ENCODE measurements at regions not wholly inside any gene's neighbourhood (a gene's known extent, or its start where the extent isn't known, plus 50 kb on each side); places are given as distances from the start of the nearest gene placed in this dataset.

DNA sequence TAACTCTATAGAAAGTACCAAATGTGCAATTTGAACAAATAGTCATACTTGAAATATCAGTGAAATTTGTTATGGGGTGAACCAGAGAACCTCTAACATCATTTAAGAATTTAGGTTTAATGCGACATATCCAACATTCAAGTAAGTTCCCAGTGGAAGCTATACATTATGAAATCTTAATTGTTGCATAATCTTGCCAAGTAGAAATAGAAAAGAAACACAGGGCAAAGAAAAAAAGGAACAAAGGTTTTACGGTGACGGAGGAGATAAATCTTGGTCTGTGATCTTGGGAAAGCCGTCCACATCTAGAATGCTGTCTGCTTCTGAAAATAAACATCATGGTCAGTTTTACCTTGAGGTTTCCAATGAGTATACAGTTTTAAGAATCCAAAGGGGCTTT is 445.7 kb downstream of the RFC3 start:
- DNase-seq (no peak), FAIRE-seq (no peak), ATAC-seq (no peak)
- H3K27me3 ChIP-seq, result no peaks in the 10 kb centered on the region
- H3K4me3 ChIP-seq, result no peak overlapping the region
- TF ChIP-seq, protein P1, sequence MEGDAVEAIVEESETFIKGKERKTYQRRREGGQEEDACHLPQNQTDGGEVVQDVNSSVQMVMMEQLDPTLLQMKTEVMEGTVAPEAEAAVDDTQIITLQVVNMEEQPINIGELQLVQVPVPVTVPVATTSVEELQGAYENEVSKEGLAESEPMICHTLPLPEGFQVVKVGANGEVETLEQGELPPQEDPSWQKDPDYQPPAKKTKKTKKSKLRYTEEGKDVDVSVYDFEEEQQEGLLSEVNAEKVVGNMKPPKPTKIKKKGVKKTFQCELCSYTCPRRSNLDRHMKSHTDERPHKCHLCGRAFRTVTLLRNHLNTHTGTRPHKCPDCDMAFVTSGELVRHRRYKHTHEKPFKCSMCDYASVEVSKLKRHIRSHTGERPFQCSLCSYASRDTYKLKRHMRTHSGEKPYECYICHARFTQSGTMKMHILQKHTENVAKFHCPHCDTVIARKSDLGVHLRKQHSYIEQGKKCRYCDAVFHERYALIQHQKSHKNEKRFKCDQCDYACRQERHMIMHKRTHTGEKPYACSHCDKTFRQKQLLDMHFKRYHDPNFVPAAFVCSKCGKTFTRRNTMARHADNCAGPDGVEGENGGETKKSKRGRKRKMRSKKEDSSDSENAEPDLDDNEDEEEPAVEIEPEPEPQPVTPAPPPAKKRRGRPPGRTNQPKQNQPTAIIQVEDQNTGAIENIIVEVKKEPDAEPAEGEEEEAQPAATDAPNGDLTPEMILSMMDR (IDR thresholded peaks at IDR 0.05), result no peak
- no peaks in the 10 kb centered on the region for H3K4me1 ChIP-seq
- no peaks in the 10 kb centered on the region for H3K36me3 ChIP-seq
- 90% methylated on average over 4 of the region's 4 CpGs for WGBS, 2 donors
- no peaks in the 10 kb centered on the region for H3K9me3 ChIP-seq
- H3K27ac ChIP-seq, result no peak overlapping the region
- intact Hi-C loops (cut with DNase I), result no loop called here

DNA sequence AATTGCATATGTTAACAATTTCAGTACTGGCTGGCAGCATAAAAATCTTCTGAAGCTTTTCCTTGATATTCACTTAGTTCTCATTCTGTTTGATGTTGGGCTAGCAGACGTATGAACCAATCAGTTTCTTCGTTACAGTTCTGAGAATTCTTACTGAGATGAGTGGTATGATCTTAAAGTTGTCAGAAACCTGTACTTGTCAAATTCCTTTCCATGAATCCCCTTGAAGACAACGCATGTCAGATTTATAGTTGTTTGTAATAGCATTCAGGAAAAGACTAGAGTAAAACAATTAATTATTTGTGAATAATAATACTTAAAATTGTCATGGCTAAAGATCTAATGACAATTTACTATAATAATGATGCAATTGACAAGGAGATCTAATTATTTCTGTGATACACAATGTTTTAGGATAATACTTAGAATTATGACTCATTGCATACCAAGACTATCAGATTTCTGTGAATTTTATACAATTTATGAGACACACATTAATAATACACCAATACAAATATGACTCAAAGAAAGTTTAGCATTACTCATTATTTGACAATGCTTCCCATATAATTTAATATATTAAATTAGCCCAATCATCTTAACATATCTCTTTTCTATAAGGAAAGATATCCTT is 447.2 kb downstream of the RFC3 start:
- H3K4me3 ChIP-seq, result no peak overlapping the region
- no peaks in the 10 kb centered on the region for H3K27me3 ChIP-seq
- TF ChIP-seq, protein P1 (IDR thresholded peaks at IDR 0.05), result no peak
- WGBS, 2 donors, result 85% methylated on average over 3 of the region's 3 CpGs
- no peaks in the 10 kb centered on the region for H3K4me1 ChIP-seq
- H3K36me3 ChIP-seq, result no peaks in the 10 kb centered on the region
- DNase-seq, result no peak
- no peaks in the 10 kb centered on the region for H3K9me3 ChIP-seq
- FAIRE-seq, result no peak
- H3K27ac ChIP-seq, result no peak overlapping the region
- intact Hi-C loops (cut with DNase I), result no loop called here
- no peak for ATAC-seq

DNA sequence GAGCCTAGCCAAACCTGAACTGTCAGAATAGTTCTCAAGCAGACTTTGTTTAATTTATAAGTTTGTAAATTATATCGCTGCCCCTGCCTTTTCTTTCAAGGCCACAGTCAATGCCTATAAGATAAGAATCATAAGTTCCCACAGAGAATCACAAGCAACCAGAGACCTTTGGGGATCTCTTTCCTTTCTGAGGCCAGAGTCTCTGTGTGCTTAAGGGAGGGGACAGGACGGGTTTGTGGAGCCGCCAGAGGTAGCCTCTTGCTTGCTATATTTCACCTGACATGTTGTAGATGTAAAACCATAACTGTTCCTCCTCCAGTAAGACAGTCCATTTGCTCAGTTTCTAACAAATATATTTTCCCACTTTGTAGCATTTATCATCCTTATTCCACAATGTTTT is 458.8 kb downstream of the RFC3 start:
- DNase-seq, result no peak
- Histone ChIP-seq H3K4me3 (no peak overlapping the region), H3K27me3 (no peaks in the 10 kb centered on the region), H3K9me3 (no peaks in the 10 kb centered on the region), H3K36me3 (no peaks in the 10 kb centered on the region), H3K27ac (no peak overlapping the region), H3K4me1 (peaks cover 0 to 6% (median 4%) of the 10 kb centered on the region in 3 donors)
- 28 to 35% methylated on average over 3 of the region's 3 CpGs for WGBS, 2 donors
- TF ChIP-seq, protein P1 (IDR thresholded peaks at IDR 0.05), result no peak
- ATAC-seq, result peak in 3 of 4 donors; percentile 25 to 63 (median 49)
- intact Hi-C loops (cut with DNase I), result no loop called here
- FAIRE-seq, result no peak

DNA sequence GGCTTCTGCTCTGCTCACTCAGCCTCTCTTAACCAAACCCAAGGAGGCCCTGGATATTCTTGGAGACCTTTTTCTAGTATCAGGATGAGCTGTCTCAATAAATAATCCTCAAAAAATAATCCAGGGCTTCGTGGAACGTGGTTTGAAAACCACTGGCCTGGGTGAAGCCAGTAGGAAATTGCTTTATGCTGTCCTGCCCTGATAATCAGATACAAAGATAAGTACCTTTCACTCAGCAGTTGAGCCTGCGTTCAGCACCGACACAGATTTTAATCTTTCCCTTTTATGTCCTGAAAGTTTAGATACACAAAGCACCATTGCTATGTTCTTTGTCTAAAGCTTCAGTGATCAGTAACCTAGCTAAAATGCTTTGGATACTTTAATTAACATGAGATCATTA is 460.0 kb downstream of the RFC3 start:
- H3K9me3 ChIP-seq, result no peaks in the 10 kb centered on the region
- WGBS, 2 donors, result 54 to 58% methylated on average over 4 of the region's 4 CpGs
- no peak for ATAC-seq
- H3K4me1 ChIP-seq, result peaks cover 0 to 6% (median 4%) of the 10 kb centered on the region in 3 donors
- intact Hi-C loops (cut with DNase I), result no loop called here
- no peak for DNase-seq
- no peaks in the 10 kb centered on the region for H3K36me3 ChIP-seq
- no peak for FAIRE-seq
- TF ChIP-seq, protein P1 (IDR thresholded peaks at IDR 0.05), result no peak
- no peak overlapping the region for H3K27ac ChIP-seq
- H3K27me3 ChIP-seq, result no peaks in the 10 kb centered on the region
- H3K4me3 ChIP-seq, result no peak overlapping the region

DNA sequence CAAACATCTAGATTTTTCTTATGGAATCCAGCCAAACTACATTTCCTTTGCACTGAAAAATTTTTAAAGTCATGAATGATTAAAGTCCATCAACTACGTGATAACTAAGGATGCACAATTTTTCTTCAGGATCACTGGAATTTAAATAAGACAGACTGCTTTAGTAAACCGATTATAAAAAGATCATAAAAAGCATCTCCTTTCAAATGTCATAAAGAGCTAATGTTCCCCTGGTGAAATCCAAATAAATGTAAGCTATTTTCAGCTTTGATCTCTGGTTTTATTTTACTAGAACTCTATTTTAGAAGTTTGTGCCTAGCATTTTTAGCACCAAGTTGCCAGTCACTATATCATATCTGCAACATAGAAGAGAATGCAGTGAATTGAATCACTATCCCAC is 460.8 kb downstream of the RFC3 start:
- Histone ChIP-seq H3K9me3 (no peaks in the 10 kb centered on the region), H3K4me3 (no peak overlapping the region), H3K27me3 (no peaks in the 10 kb centered on the region), H3K36me3 (no peaks in the 10 kb centered on the region), H3K4me1 (peaks cover 0 to 6% (median 4%) of the 10 kb centered on the region in 3 donors), H3K27ac (no peak overlapping the region)
- intact Hi-C loops (cut with DNase I), result no loop called here
- WGBS, 2 donors, result 54% methylated on average over 2 of the region's 2 CpGs
- ATAC-seq (no peak), FAIRE-seq (no peak), DNase-seq (no peak)
- TF ChIP-seq, protein P1 (IDR thresholded peaks at IDR 0.05), result no peak

Data from pancreas (tissue), 10 donors.